D721Med (cell line): ENCODE measurements at regions not wholly inside any gene's neighbourhood (a gene's known extent, or its start where the extent isn't known, plus 50 kb on each side); places are given as distances from the start of the nearest gene placed in this dataset.

Source experiments
- DNase-seq: peaks from one replicate; pipeline ENCODE4 v3.0.0; 2011; ENCODE audit warnings: low spot score; ENCODE audit not compliant: insufficient read length
- FAIRE-seq: peaks from 2 replicates; lab custom pipeline; 2011; peaks lifted over from hg19 to GRCh38; lab: Jason Lieb, UNC
- TF ChIP-seq, protein P1 (sequence below): IDR thresholded peaks from 2 replicates; pipeline ENCODE4 v1.5.1; 2012; ENCODE audit warnings: mild to moderate bottlenecking, control low read depth; ENCODE audit not compliant: insufficient read depth; ENCODE audit errors: missing control alignments

DNA sequence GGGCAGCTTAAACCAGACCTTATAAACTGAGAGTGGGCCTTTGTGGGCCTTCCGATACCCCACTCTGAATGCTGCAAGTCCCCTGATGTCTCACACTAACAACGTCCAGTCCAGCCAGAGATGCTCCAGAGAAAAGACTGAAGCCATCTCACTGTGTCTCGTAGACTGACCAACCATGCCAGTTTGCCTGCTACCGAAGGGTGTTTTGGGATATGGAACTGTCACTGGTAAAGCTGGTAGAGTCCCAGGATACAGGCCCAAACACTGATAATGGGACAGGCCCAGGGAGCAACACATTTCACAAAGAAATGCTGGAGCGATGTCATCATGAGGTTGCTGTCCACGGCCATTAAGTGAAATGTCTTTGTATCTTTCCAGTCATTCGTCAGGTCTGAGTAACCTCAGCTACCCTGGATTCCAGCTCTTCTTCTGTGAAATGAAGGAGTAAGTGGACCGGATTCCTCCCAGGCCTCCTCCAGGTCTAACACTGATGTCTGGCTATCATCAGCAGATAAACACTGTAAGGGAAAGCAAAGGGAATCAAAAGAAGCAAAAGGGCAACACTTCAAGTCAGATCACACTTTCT is 81.6 kb downstream of the SLC5A7 start:
- no peak for DNase-seq
- TF ChIP-seq, protein P1, sequence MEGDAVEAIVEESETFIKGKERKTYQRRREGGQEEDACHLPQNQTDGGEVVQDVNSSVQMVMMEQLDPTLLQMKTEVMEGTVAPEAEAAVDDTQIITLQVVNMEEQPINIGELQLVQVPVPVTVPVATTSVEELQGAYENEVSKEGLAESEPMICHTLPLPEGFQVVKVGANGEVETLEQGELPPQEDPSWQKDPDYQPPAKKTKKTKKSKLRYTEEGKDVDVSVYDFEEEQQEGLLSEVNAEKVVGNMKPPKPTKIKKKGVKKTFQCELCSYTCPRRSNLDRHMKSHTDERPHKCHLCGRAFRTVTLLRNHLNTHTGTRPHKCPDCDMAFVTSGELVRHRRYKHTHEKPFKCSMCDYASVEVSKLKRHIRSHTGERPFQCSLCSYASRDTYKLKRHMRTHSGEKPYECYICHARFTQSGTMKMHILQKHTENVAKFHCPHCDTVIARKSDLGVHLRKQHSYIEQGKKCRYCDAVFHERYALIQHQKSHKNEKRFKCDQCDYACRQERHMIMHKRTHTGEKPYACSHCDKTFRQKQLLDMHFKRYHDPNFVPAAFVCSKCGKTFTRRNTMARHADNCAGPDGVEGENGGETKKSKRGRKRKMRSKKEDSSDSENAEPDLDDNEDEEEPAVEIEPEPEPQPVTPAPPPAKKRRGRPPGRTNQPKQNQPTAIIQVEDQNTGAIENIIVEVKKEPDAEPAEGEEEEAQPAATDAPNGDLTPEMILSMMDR = no peak
- no peak for FAIRE-seq

DNA sequence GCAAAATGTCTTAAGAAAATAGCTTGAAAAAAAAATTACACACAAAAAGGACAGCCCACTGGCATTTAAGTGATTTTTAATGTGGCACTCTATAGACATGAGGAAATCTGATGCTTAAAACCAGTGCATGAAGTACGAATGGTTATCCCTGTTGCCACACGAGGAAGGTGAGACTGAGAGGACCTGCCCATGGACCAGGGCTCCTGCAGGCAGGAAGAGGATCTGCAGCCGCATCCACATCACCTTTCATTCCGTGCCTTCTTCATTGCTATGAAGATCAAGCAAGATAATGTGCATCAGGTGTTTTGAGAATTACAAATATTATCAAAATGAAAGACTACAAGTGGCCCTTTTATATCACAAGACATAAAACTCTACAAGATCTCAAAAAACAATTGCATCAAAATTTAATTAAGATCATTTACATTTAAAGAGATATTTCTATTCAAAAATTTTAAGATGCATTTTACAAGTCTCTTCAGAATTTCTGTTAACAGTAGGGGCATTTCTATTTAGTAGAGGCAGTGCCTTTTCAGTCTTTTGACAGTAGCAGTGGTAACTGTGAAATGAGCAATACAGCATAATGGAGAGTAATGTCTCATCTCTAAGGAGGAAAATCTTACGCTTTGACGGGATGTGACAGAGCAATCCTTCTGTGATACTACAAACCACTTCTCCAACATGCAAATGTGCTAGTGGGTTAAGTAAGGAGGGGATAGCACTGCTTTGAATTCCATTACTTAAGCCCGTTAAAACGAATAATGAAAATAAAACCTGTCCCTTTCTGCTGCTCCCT is 83.4 kb downstream of the SLC5A7 start:
- FAIRE-seq = no peak
- no peak for DNase-seq
- TF ChIP-seq, protein P1 = no peak

DNA sequence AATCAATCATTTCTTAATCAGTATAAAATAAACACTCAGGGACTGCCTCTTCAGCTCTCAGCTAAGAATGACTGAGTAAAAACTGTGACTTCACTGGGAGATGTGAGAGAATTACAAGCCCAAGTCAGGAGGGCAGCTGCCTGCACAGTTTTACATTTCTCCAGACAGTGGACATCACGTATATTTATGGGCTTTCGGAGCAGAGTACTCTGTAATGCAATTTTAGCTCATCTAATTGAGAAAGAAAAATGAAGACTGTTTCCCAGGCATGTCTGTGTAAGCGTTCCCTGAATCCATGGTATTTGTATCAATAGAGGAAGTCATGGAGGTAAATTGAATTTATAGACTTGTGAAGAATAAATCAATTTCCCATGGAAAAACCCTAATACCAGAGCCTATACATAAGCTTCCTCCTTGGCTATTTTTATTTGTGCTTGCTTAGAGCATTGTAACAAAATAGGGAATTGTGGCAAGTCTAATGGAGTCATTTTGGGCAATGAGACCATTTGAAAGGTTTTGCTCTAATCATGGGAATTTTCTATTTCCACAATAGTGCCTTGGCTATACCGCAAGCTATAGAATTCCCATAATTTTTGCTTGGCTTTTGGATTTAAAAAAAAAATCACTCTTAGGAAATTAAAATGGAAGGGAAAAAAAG is 87.2 kb downstream of the SLC5A7 start:
- FAIRE-seq (no peak), DNase-seq (no peak)
- TF ChIP-seq, protein P1 = no peak

DNA sequence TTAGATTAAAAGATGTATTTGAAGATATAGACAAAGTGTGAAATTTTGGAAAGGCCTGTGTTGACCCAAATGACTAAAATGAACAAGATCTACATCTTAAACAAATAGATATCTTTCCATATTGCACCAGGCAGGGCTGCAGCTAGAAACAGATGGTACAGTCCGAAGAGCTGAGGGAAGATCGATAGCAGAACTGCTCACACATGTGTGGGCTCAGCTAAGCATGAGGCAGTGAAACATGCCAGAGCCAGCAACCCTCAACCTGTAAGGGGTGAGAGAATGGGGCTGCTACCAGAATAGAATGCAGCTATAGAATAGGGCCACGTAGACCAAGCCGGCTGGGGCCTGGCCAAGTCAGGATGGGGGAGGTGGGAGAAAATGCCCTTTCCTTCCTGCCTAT is 87.8 kb downstream of the SLC5A7 start:
- TF ChIP-seq, protein P1 = no peak
- DNase-seq (no peak), FAIRE-seq (no peak)

DNA sequence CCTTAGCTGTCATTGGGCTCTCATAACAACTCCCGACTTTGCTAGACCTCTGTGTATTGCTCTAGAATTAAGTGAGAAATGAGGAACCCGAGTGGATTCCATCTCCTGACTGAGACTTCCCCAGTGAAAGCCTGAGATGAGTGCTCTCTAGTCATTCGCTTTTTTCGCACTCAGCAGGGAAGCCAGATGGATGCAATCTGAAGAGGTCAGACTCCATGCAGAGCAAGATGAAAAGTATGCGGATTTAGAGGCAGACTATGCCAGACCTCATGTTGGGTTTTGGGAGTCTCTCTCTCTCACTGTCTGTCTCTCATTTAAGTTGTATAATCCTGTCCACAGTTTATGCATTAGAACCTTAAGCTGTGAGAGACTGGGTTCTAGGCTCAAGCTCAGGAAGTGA is 88.6 kb downstream of the SLC5A7 start:
- no peak for FAIRE-seq
- TF ChIP-seq, protein P1 = no peak
- DNase-seq = no peak

DNA sequence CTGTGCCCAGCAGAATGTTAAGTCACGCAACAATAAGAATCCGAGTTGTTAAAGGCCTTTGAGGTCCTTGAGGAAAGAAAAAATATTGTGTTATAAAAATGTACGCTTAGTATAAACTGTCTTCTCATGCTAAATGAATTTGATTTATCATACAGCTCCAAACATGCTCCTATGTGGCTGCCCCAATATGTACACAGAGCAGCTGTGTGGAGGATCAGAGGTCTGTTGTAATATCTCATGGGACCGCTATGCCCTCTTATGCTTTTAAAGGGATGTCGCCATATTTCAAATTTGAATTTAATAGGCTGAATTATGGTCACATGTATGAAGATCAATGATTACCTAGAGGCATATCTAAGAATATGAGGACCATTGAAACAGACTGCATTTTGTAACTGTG is 90.2 kb downstream of the SLC5A7 start:
- FAIRE-seq (no peak), DNase-seq (no peak)
- TF ChIP-seq, protein P1 = no peak
